Stomach (tissue), 8 donors: ENCODE measurements at regions not wholly inside any gene's neighbourhood (a gene's known extent, or its start where the extent isn't known, plus 50 kb on each side); places are given as distances from the start of the nearest gene placed in this dataset.

Experiments used
- DNase-seq, 2 donors: peaks; one replicate each; pipeline versions ENCODE4 v3.0.0 to v3.0.0-alpha.2; 2013 to 2019
- H3K27ac ChIP-seq, 5 donors: fragments of 200-600 bp in 4 of 5; sonication (generic) in 4 of 5; one replicate each; pipeline ENCODE4 v1.5.1; 2013 to 2019; ENCODE audit warnings: mild to moderate bottlenecking in 1 of 5, moderate library complexity in 1 of 5
- H3K27me3 ChIP-seq, 3 donors: fragments of 200-600 bp; sonication (generic); one replicate each; pipeline ENCODE4 v1.5.1; 2017 to 2019; ENCODE audit warnings: mixed run types in 1 of 3
- H3K36me3 ChIP-seq, 4 donors: fragments of 200-600 bp; sonication (generic); 1 replicate in 3 of 4; 2 replicates in 1 of 4; pipeline ENCODE4 v1.5.1; 2016 to 2019
- H3K4me1 ChIP-seq, 4 donors: fragments of 200-600 bp; sonication (generic); one replicate each; pipeline ENCODE4 v1.5.1; 2016 to 2019
- H3K4me3 ChIP-seq, 4 donors: fragments of 200-600 bp; sonication (generic) in 3 of 4; one replicate each; pipeline ENCODE4 v1.5.1; 2016 to 2019; ENCODE audit warnings: mild to moderate bottlenecking in 1 of 4
- H3K9me3 ChIP-seq, 4 donors: fragments of 200-600 bp; sonication (generic); one replicate each; pipeline ENCODE4 v1.5.1; 2016 to 2019
- EP300 ChIP-seq: sonication (generic); formaldehyde crosslinking; IDR thresholded peaks from one replicate; pipeline ENCODE4 v1.6.1; 2017; ENCODE audit warnings: antibody characterized with exemption
- POLR2A ChIP-seq, 4 donors: fragments of 450-650 bp; IDR thresholded peaks; one replicate each; pipeline ENCODE4 v1.6.1; 2016; ENCODE audit warnings: antibody characterized with exemption in 4 of 4, control low read depth in 2 of 4, mild to moderate bottlenecking in 1 of 4, moderate library complexity in 1 of 4
- POLR2AphosphoS5 ChIP-seq, 3 donors: sonication (generic); formaldehyde crosslinking; IDR thresholded peaks; one replicate each; pipeline ENCODE4 v1.6.1; 2016; ENCODE audit warnings: antibody characterized with exemption in 3 of 3
- WGBS, 5 donors: extraction: QIAGEN DNeasy Blood & Tissue Kit in 3 of 5; methylation state at CpG; one replicate each; pipeline versions ENCODE4 v1.1.5 to v1.1.7; 2013 to 2018; 5-methylcytosine and 5-hydroxymethylcytosine counted together
- intact Hi-C: fragments of 100-400 bp; cut with DNase I; formaldehyde crosslinking; loops from one replicate; pipeline ENCODE4 v1.15.1; 2023; ENCODE audit warnings: low total_unique reads
- TF ChIP-seq, protein P1 (sequence below), 7 experiments: fragments of 450-650 bp in 4 of 7; fragments of 200-600 bp in 3 of 7; sonication (generic) in 3 of 7; IDR thresholded peaks; one replicate each; pipeline ENCODE4 v1.5.1; 2016 to 2019; ENCODE audit warnings: antibody characterized with exemption in 7 of 7, control low read depth in 2 of 7, mild to moderate bottlenecking in 1 of 7
- donor health status: healthy with polysubstance abuse.
- donor health status: Bipolar disorder and iron deficiency.
- donor health status: healthy.

DNA sequence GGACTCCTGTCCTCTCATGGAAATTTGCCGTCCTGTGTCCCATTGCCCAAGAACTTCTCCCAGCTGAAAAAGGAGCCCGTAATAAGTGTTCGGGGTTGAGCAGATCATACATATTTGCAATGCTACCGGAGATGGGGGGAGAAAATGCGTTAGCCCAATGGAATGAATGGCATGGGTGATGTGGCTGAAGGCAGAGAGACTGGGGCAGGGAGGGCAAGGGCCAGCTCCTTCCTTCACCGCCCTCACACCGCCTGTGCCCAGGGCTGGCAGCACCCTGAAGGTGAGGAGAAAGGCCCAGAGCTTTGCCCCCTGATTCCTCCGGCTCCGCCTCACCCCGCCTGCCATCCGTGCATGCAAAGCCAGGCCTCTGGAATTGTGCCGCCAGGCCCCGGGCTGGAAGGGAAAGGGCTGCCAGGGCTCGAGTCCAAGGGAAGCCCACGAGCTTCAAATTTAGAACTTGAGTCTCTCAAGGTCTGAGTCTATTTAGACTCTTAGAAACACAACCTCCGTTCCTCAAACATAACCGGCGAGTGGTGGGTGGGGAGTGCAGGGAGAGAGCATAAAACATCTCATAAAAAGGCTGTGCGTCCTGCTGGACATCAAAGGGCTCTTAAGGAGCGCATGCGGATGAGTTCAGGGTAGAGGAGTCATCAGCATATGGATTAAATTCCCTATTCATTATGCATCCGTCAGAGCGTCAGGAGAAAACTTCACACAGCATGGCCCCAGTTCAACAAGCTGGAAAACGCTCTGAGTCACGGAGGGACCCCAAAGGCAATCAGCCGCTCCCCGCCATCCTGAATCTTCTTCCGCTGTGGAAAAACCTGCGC, 121.7 kb upstream of the GLI2 start:
- intact Hi-C loops = no loop called here
- WGBS, 5 donors = 74 to 89% (median 78%) methylated on average over 29 of the region's 29 CpGs
- Histone ChIP-seq H3K4me1 (peaks cover 0 to 8% (median 0%) of the 10 kb centered on the region in 4 donors), H3K4me3 (no peak overlapping the region), H3K36me3 (no peaks in the 10 kb centered on the region), H3K9me3 (no peaks in the 10 kb centered on the region), H3K27me3 (peaks cover 0 to 4% (median 0%) of the 10 kb centered on the region in 3 donors), H3K27ac (no peak overlapping the region)
- DNase-seq = peak in 1 of 2 donors; percentile 44
- TF ChIP-seq, protein P1, sequence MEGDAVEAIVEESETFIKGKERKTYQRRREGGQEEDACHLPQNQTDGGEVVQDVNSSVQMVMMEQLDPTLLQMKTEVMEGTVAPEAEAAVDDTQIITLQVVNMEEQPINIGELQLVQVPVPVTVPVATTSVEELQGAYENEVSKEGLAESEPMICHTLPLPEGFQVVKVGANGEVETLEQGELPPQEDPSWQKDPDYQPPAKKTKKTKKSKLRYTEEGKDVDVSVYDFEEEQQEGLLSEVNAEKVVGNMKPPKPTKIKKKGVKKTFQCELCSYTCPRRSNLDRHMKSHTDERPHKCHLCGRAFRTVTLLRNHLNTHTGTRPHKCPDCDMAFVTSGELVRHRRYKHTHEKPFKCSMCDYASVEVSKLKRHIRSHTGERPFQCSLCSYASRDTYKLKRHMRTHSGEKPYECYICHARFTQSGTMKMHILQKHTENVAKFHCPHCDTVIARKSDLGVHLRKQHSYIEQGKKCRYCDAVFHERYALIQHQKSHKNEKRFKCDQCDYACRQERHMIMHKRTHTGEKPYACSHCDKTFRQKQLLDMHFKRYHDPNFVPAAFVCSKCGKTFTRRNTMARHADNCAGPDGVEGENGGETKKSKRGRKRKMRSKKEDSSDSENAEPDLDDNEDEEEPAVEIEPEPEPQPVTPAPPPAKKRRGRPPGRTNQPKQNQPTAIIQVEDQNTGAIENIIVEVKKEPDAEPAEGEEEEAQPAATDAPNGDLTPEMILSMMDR (IDR thresholded peaks at IDR 0.05) = no peak
- TF ChIP-seq EP300 (no peak), POLR2A (IDR thresholded peaks at IDR 0.05) (no peak), POLR2AphosphoS5 (IDR thresholded peaks at IDR 0.05) (no peak)

- no peaks in the 10 kb centered on the region for H3K9me3 ChIP-seq
- no peak overlapping the region for H3K27ac ChIP-seq
- H3K36me3 ChIP-seq = no peaks in the 10 kb centered on the region
- no peak for DNase-seq
- intact Hi-C loops = no loop called here
- TF ChIP-seq POLR2A (IDR thresholded peaks at IDR 0.05) (no peak), EP300 (no peak), POLR2AphosphoS5 (IDR thresholded peaks at IDR 0.05) (no peak)
- TF ChIP-seq, protein P1 (IDR thresholded peaks at IDR 0.05) = no peak
- 90 to 97% (median 94%) methylated on average over 13 of the region's 13 CpGs for WGBS, 5 donors
- peaks cover 0 to 4% (median 0%) of the 10 kb centered on the region in 3 donors for H3K27me3 ChIP-seq
- peaks cover 0 to 12% (median 0%) of the 10 kb centered on the region in 4 donors for H3K4me1 ChIP-seq
- no peak overlapping the region for H3K4me3 ChIP-seq
Measured at GRCh38 chr2:120614901-120615300, 120.8 kb upstream of the GLI2 start.

DNA sequence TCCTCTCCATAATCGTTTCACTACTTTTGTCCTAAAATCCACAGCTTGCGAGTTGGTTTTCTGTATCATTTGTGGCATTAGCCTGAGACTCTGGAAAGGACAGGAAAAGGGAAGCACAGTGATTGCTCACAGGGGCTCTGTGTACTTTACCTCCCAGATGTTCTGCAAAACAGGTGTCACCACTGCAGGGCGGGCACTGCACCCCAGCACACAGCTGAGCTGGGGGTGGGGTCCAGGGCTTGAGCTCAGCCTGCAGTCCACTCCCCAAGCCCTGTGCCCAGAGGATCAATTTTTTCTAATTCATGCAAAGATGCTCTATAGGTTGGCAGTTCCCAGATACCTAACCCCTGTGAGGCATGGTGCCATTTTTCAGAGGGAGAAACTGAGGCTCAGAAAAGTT, 119.4 kb upstream of the GLI2 start:
- no peak overlapping the region for H3K27ac ChIP-seq
- intact Hi-C loops = no loop called here
- no peak for TF ChIP-seq EP300
- TF ChIP-seq, protein P1 (IDR thresholded peaks at IDR 0.05) = no peak
- TF ChIP-seq POLR2A (IDR thresholded peaks at IDR 0.05) = no peak
- TF ChIP-seq POLR2AphosphoS5 (IDR thresholded peaks at IDR 0.05) = no peak
- no peak for DNase-seq
- WGBS, 5 donors = 82 to 92% (median 86%) methylated on average over 3 of the region's 3 CpGs
- H3K4me1 ChIP-seq = peaks cover 0 to 14% (median 0%) of the 10 kb centered on the region in 4 donors
- H3K36me3 ChIP-seq = no peaks in the 10 kb centered on the region
- H3K27me3 ChIP-seq = peaks cover 0 to 4% (median 0%) of the 10 kb centered on the region in 3 donors
- no peaks in the 10 kb centered on the region for H3K9me3 ChIP-seq
- no peak overlapping the region for H3K4me3 ChIP-seq

- DNase-seq = no peak
- WGBS, 5 donors = 61 to 87% (median 75%) methylated on average over 4 to 5 of the region's 5 CpGs
- intact Hi-C loops = no loop called here
- Histone ChIP-seq H3K9me3 (no peaks in the 10 kb centered on the region), H3K4me3 (no peak overlapping the region), H3K36me3 (no peaks in the 10 kb centered on the region), H3K27ac (no peak overlapping the region), H3K4me1 (peaks cover 0 to 14% (median 0%) of the 10 kb centered on the region in 4 donors), H3K27me3 (no peaks in the 10 kb centered on the region)
- no peak for TF ChIP-seq EP300
Measured at GRCh38 chr2:120617055-120617454, 118.6 kb upstream of the GLI2 start.

DNA sequence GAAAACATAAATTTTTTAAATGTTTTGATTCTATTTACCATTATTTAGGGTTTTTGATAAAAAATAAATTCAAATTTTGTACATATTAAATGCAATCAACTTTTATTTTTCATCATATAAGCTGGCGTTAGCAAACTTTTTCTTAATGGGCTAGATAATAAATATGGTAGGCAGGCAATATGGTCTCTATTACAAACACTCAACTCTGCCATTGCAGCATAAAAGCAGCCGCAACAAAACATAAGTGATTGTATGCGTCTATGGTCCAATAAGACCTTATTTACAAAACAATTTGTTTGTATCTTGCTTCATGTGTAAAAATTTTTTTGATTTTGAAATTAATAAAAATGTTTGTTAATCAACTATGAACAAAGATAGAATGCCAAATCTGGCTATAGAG, 116.8 kb upstream of the GLI2 start:
- H3K27me3 ChIP-seq = no peaks in the 10 kb centered on the region
- H3K27ac ChIP-seq = no peak overlapping the region
- WGBS, 5 donors = 94 to 97% (median 95%) methylated on average over 3 of the region's 3 CpGs
- no peak for DNase-seq
- peaks cover 0 to 8% (median 0%) of the 10 kb centered on the region in 4 donors for H3K4me1 ChIP-seq
- H3K36me3 ChIP-seq = no peaks in the 10 kb centered on the region
- intact Hi-C loops = no loop called here
- no peak for TF ChIP-seq POLR2AphosphoS5 (IDR thresholded peaks at IDR 0.05)
- TF ChIP-seq, protein P1 (IDR thresholded peaks at IDR 0.05) = no peak
- no peak for TF ChIP-seq POLR2A (IDR thresholded peaks at IDR 0.05)
- no peak for TF ChIP-seq EP300
- peaks cover 0 to 6% (median 0%) of the 10 kb centered on the region in 4 donors for H3K9me3 ChIP-seq
- H3K4me3 ChIP-seq = no peak overlapping the region
